Smooth muscle cell (in vitro differentiated cells): ENCODE measurements at regions not wholly inside any gene's neighbourhood (a gene's known extent, or its start where the extent isn't known, plus 50 kb on each side); places are given as distances from the start of the nearest gene placed in this dataset.

Experiments used
- DNase-seq: peaks from one replicate; lab custom pipeline; 2025; ENCODE audit not compliant: unreplicated experiment; lab: John Stamatoyannopoulos, UW
- H2AFZ ChIP-seq: fragments of 200-600 bp; sonication (generic); 2 replicates; pipeline ENCODE4 v1.6.0; 2016; ENCODE audit warnings: antibody characterized with exemption, low read depth, mild to moderate bottlenecking
- H3F3A ChIP-seq: fragments of 200-600 bp; sonication (generic); 2 replicates; pipeline ENCODE4 v1.6.0; 2017; ENCODE audit warnings: antibody characterized with exemption, low read depth
- H3K27ac ChIP-seq: fragments of 200-600 bp; sonication (generic); 2 replicates; pipeline ENCODE4 v1.5.1; 2016; ENCODE audit warnings: low read depth, mild to moderate bottlenecking
- H3K27me3 ChIP-seq: fragments of 200-600 bp; sonication (generic); 2 replicates; pipeline ENCODE4 v1.6.1; 2016; ENCODE audit warnings: low read depth, mild to moderate bottlenecking
- H3K36me3 ChIP-seq: fragments of 200-600 bp; sonication (generic); 2 replicates; pipeline ENCODE4 v1.5.1; 2016; ENCODE audit warnings: low read depth
- H3K4me1 ChIP-seq: fragments of 200-600 bp; sonication (generic); 2 replicates; pipeline ENCODE4 v1.5.1; 2016; ENCODE audit warnings: low read depth
- H3K4me2 ChIP-seq: fragments of 200-600 bp; sonication (generic); 2 replicates; pipeline ENCODE4 v1.6.0; 2016; ENCODE audit warnings: mild to moderate bottlenecking
- H3K4me3 ChIP-seq: fragments of 200-600 bp; sonication (generic); 2 replicates; pipeline ENCODE4 v1.5.1; 2016; ENCODE audit warnings: mild to moderate bottlenecking
- H3K79me2 ChIP-seq: fragments of 200-600 bp; sonication (generic); 2 replicates; pipeline ENCODE4 v1.6.0; 2016; ENCODE audit warnings: low read depth, mild to moderate bottlenecking
- H3K9ac ChIP-seq: fragments of 200-600 bp; sonication (generic); 2 replicates; pipeline ENCODE4 v1.6.0; 2016; ENCODE audit warnings: low read depth
- H3K9me3 ChIP-seq: fragments of 200-600 bp; sonication (generic); replicated peaks from 2 replicates; pipeline ENCODE4 v1.5.1; 2016; ENCODE audit warnings: low read depth
- H4K20me1 ChIP-seq: fragments of 200-600 bp; sonication (generic); 2 replicates; pipeline ENCODE4 v1.6.0; 2016; ENCODE audit warnings: low read depth
- CTCF ChIP-seq: fragments of 200-600 bp; sonication (generic); IDR thresholded peaks from 2 replicates; pipeline ENCODE4 v1.5.1; 2017; ENCODE audit warnings: borderline replicate concordance, mild to moderate bottlenecking, antibody characterized with exemption; ENCODE audit not compliant: insufficient read depth, poor library complexity, severe bottlenecking
- WGBS: methylation state at CpG from one replicate; pipeline ENCODE4 v1.1.7; 2016; ENCODE audit warnings: low lambda C conversion rate; 5-methylcytosine and 5-hydroxymethylcytosine counted together

- no peak overlapping the region for H3K4me2 ChIP-seq
- H3K4me1 ChIP-seq: no peaks in the 10 kb centered on the region
- H4K20me1 ChIP-seq: no peaks in the 10 kb centered on the region
- WGBS: 82% methylated on average over 7 of the region's 7 CpGs
- H3K9ac ChIP-seq: no peak overlapping the region
- H3K36me3 ChIP-seq: no peaks in the 10 kb centered on the region
- H3K9me3 ChIP-seq: no peaks in the 10 kb centered on the region
- no peaks in the 10 kb centered on the region for H3K27me3 ChIP-seq
- H3K4me3 ChIP-seq: no peak overlapping the region
- no peak overlapping the region for H3K27ac ChIP-seq
- no peak overlapping the region for H2AFZ ChIP-seq
- no peaks in the 10 kb centered on the region for H3K79me2 ChIP-seq
- DNase-seq: no peak
- no peak for TF ChIP-seq CTCF
- H3F3A ChIP-seq: no peaks in the 10 kb centered on the region
These were observed 70.4 kb upstream of the GATA2 start for GRCh38 chr3:128563439-128563838.

GRCh38 chr3:128561504-128561903 lies 68.5 kb upstream of the GATA2 start:
- no peaks in the 10 kb centered on the region for H4K20me1 ChIP-seq
- H3K27ac ChIP-seq: no peak overlapping the region
- no peaks in the 10 kb centered on the region for H3K79me2 ChIP-seq
- H3K9me3 ChIP-seq: no peaks in the 10 kb centered on the region
- no peaks in the 10 kb centered on the region for H3K27me3 ChIP-seq
- DNase-seq: no peak
- no peak overlapping the region for H3K4me2 ChIP-seq
- H3K9ac ChIP-seq: no peak overlapping the region
- H3K4me1 ChIP-seq: no peaks in the 10 kb centered on the region
- 91% methylated on average over 2 of the region's 2 CpGs for WGBS
- H2AFZ ChIP-seq: no peak overlapping the region
- no peaks in the 10 kb centered on the region for H3F3A ChIP-seq
- no peak overlapping the region for H3K4me3 ChIP-seq
- no peaks in the 10 kb centered on the region for H3K36me3 ChIP-seq
- no peak for TF ChIP-seq CTCF

- H3K36me3 ChIP-seq: no peaks in the 10 kb centered on the region
- no peak overlapping the region for H2AFZ ChIP-seq
- DNase-seq: no peak
- WGBS: 96% methylated on average over 12 of the region's 12 CpGs
- no peak for TF ChIP-seq CTCF
- no peak overlapping the region for H3K4me3 ChIP-seq
- no peak overlapping the region for H3K4me2 ChIP-seq
- no peaks in the 10 kb centered on the region for H3K79me2 ChIP-seq
- no peak overlapping the region for H3K9ac ChIP-seq
- no peaks in the 10 kb centered on the region for H4K20me1 ChIP-seq
- no peaks in the 10 kb centered on the region for H3K9me3 ChIP-seq
- H3K27ac ChIP-seq: no peak overlapping the region
- no peaks in the 10 kb centered on the region for H3K27me3 ChIP-seq
- H3F3A ChIP-seq: no peaks in the 10 kb centered on the region
- no peaks in the 10 kb centered on the region for H3K4me1 ChIP-seq
These were observed 67.8 kb upstream of the GATA2 start for GRCh38 chr3:128560768-128561167.

- DNase-seq: no peak
These were observed 66.7 kb upstream of the GATA2 start for GRCh38 chr3:128559486-128560225.

More at GRCh38 chr3:128559486-128560225, 66.7 kb upstream of the GATA2 start:
- Histone ChIP-seq H3K4me1 (no peaks in the 10 kb centered on the region), H3K27me3 (no peaks in the 10 kb centered on the region), H3K4me2 (no peak overlapping the region), H3K9me3 (no peaks in the 10 kb centered on the region), H2AFZ (no peak overlapping the region), H3K4me3 (no peak overlapping the region), H3K36me3 (no peaks in the 10 kb centered on the region), H3K27ac (no peak overlapping the region), H3K9ac (no peak overlapping the region), H4K20me1 (no peaks in the 10 kb centered on the region), H3K79me2 (no peaks in the 10 kb centered on the region), H3F3A (no peaks in the 10 kb centered on the region)
- no peak for TF ChIP-seq CTCF
- WGBS: 71% methylated on average over 17 of the region's 17 CpGs
